ENCODE measurements at regions not wholly inside any gene's neighbourhood (a gene's known extent, or its start where the extent isn't known, plus 50 kb on each side); places are given as distances from the start of the nearest gene placed in this dataset.

GRCh38 chr5:27995867-27996266 lies 957.5 kb upstream of the CDH9 start:
- intact Hi-C loops (cut with DNase I): no loop called here
- WGBS: 80% methylated on average over 5 of the region's 5 CpGs
- Histone ChIP-seq H3K27ac (replicated peaks in 1 of 4) (no peak overlapping the region), H3K9me3 (no peaks in the 10 kb centered on the region), H3K27me3 (no peaks in the 10 kb centered on the region), H3K4me3 (no peak overlapping the region), H3K36me3 (no peaks in the 10 kb centered on the region), H3K4me1 (no peaks in the 10 kb centered on the region)
- no peak for TF ChIP-seq EP300 (IDR thresholded peaks at IDR 0.05)
- TF ChIP-seq POLR2A (IDR thresholded peaks at IDR 0.05; ENCODE audit: low read depth): no peak
- no peak for TF ChIP-seq POLR2AphosphoS5 (IDR thresholded peaks at IDR 0.05)
- TF ChIP-seq CTCF (IDR thresholded peaks at IDR 0.05): no peak
- DNase-seq (ENCODE audit: extremely low spot score): no peak

DNA sequence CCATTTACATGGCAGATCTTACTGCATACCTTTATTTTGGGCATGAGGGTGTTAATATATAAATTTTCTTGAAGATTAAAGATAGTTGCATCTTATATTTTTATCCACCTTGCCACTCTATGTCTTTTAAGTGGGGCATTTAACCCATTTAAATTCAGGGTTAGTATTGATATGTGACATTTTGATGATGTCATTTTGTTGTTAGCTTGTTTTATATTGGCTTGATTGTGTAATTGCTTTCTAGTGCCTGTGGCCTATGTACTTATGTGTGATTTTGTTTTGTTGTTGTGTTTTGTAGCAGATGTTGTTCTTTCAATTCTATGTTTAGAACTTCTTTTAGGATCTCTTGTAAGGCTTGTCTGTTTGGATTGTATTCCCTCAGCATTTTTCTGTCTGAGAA lies 939.9 kb upstream of the CDH9 start:
- no peaks in the 10 kb centered on the region for H3K36me3 ChIP-seq
- H3K9me3 ChIP-seq: peaks cover 0 to 5% (median 0%) of the 10 kb centered on the region in 4 donors
- TF ChIP-seq EP300 (IDR thresholded peaks at IDR 0.05): no peak
- TF ChIP-seq POLR2A (IDR thresholded peaks at IDR 0.05; ENCODE audit: low read depth): no peak
- no peak for TF ChIP-seq POLR2AphosphoS5 (IDR thresholded peaks at IDR 0.05)
- TF ChIP-seq CTCF (IDR thresholded peaks at IDR 0.05): no peak
- no peaks in the 10 kb centered on the region for H3K4me1 ChIP-seq
- no peaks in the 10 kb centered on the region for H3K27me3 ChIP-seq
- no peak overlapping the region for H3K27ac ChIP-seq (replicated peaks in 1 of 4)
- H3K4me3 ChIP-seq: no peak overlapping the region
- intact Hi-C loops (cut with DNase I): no loop called here
- no peak for DNase-seq (ENCODE audit: extremely low spot score)

- no peak for DNase-seq (ENCODE audit: extremely low spot score)
- Histone ChIP-seq H3K27me3 (no peaks in the 10 kb centered on the region), H3K4me3 (no peak overlapping the region), H3K9me3 (peaks cover 0 to 16% (median 8%) of the 10 kb centered on the region in 4 donors), H3K4me1 (no peaks in the 10 kb centered on the region), H3K36me3 (no peaks in the 10 kb centered on the region), H3K27ac (replicated peaks in 1 of 4) (no peak overlapping the region)
- TF ChIP-seq POLR2AphosphoS5 (IDR thresholded peaks at IDR 0.05) (no peak), POLR2A (IDR thresholded peaks at IDR 0.05; ENCODE audit: low read depth) (no peak), CTCF (IDR thresholded peaks at IDR 0.05) (no peak), EP300 (IDR thresholded peaks at IDR 0.05) (no peak)
- intact Hi-C loops (cut with DNase I): no loop called here
Measured at GRCh38 chr5:27969157-27969556, 930.8 kb upstream of the CDH9 start.

DNA sequence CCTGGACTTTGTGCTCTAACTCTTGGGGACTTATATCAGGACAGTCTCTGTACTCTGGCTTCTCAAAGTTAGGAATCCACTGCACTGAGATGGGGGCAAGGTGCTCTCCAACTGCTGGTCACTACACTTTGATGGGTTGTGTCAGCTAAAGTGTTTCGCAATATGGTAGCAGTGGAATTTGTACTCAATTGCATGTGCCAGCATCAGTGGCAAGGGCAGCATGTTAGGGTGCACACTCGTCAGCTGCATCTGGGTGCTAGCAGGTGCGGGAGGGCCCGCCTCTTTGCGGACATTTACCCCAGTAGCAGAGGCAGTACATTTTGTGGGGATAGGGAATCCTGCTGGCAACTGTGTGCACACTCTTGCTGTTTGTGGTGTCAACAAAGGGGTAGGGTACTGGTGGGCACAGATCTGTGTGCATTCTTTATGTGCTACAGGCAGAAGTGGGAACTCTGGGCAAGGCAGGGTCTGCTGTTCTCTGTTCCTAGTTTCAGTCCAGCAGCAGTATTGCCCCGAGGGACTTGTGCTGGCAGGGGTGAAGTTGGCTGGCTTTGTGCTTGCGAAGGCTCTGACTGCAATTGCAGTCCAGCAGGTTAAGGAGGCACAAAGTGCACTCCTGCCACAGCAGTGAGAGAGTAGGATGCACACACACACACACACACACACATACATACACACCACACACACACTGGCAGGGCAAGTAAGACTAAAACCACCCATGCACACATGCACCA lies 924.8 kb upstream of the CDH9 start:
- Histone ChIP-seq H3K36me3 (no peaks in the 10 kb centered on the region), H3K27ac (replicated peaks in 1 of 4) (no peak overlapping the region), H3K9me3 (peaks cover 0 to 22% (median 9%) of the 10 kb centered on the region in 4 donors), H3K27me3 (no peaks in the 10 kb centered on the region), H3K4me1 (no peaks in the 10 kb centered on the region), H3K4me3 (no peak overlapping the region)
- no peak for DNase-seq (ENCODE audit: extremely low spot score)
- 100% methylated on average over 4 of the region's 7 CpGs for WGBS
- TF ChIP-seq EP300 (IDR thresholded peaks at IDR 0.05) (no peak), POLR2AphosphoS5 (IDR thresholded peaks at IDR 0.05) (no peak), POLR2A (IDR thresholded peaks at IDR 0.05; ENCODE audit: low read depth) (no peak), CTCF (IDR thresholded peaks at IDR 0.05) (no peak)
- intact Hi-C loops (cut with DNase I): no loop called here

DNA sequence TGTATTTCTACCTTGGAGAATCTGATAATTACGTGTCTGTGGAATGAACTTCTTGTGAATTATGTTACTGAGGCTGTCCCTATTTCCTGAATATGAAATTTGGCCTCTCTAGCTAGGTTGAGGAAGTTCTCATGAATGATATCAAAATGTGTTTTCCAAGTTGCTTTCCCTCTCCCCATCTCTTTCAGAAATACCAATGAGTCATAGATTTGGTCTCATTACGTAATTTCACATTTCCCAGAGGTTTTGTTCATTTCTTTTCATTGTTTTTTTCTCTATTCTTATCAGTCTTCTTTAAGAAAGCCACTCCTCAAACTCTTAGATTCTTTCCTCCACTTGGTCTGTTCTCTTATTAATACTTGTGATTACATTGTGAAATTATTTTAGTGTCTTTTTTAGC lies 923.8 kb upstream of the CDH9 start:
- Histone ChIP-seq H3K27me3 (no peaks in the 10 kb centered on the region), H3K36me3 (no peaks in the 10 kb centered on the region), H3K9me3 (peaks cover 0 to 22% (median 11%) of the 10 kb centered on the region in 4 donors), H3K4me3 (no peak overlapping the region), H3K4me1 (no peaks in the 10 kb centered on the region), H3K27ac (replicated peaks in 1 of 4) (no peak overlapping the region)
- DNase-seq (ENCODE audit: extremely low spot score): no peak
- no peak for TF ChIP-seq CTCF (IDR thresholded peaks at IDR 0.05)
- WGBS: 39% methylated on average over 2 of the region's 2 CpGs
- intact Hi-C loops (cut with DNase I): no loop called here
